ENCODE measurements at regions not wholly inside any gene's neighbourhood (a gene's known extent, or its start where the extent isn't known, plus 50 kb on each side); places are given as distances from the start of the nearest gene placed in this dataset.

DNA sequence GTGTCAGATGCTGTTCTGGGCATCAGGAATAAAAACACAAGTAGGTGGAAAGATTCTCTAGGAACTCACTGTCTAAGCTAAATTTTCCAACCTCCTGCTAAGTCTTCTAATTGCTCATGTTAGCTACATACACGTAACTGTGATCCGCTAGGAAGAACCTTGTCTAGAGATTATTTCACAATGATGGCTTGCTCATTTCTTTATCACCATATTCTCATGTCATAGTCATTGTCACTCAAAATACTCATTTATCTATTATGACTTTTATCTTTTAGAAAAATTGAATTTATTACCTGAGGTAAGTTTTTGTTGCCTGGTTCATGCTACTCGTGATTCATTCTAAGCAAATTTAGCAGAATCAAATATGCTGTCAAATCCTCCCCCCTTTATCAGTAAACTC lies 1402.4 kb upstream of the FLRT2 start:
- TF ChIP-seq, protein P1, sequence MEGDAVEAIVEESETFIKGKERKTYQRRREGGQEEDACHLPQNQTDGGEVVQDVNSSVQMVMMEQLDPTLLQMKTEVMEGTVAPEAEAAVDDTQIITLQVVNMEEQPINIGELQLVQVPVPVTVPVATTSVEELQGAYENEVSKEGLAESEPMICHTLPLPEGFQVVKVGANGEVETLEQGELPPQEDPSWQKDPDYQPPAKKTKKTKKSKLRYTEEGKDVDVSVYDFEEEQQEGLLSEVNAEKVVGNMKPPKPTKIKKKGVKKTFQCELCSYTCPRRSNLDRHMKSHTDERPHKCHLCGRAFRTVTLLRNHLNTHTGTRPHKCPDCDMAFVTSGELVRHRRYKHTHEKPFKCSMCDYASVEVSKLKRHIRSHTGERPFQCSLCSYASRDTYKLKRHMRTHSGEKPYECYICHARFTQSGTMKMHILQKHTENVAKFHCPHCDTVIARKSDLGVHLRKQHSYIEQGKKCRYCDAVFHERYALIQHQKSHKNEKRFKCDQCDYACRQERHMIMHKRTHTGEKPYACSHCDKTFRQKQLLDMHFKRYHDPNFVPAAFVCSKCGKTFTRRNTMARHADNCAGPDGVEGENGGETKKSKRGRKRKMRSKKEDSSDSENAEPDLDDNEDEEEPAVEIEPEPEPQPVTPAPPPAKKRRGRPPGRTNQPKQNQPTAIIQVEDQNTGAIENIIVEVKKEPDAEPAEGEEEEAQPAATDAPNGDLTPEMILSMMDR (IDR thresholded peaks at IDR 0.05; ENCODE audit: borderline replicate concordance, extremely low read depth, low read length, poor library complexity, severe bottlenecking), result no peak
- no peak for TF ChIP-seq EZH2 (IDR thresholded peaks at IDR 0.05; ENCODE audit: borderline replicate concordance, low read depth, low read length, severe bottlenecking)

Data from DND-41 (cell line).